Fibroblast of lung (primary cell): ENCODE measurements at regions not wholly inside any gene's neighbourhood (a gene's known extent, or its start where the extent isn't known, plus 50 kb on each side); places are given as distances from the start of the nearest gene placed in this dataset.

Source experiments
- DNase-seq, 2 donors: peaks; one replicate each; pipeline versions ENCODE4 v3.0.0 to v3.0.0-alpha.2; 2010; ENCODE audit warnings: low read depth in 2 of 2
- H2AFZ ChIP-seq: 2 replicates; pipeline ENCODE4 v1.5.1; 2012; ENCODE audit warnings: low read length, control low read depth, inconsistent platforms
- H3K27ac ChIP-seq: 2 replicates; pipeline ENCODE4 v1.5.1; 2011; ENCODE audit warnings: low read length, control low read depth; ENCODE audit not compliant: insufficient read depth
- H3K27me3 ChIP-seq: 2 replicates; pipeline ENCODE4 v1.5.1; 2011; ENCODE audit warnings: mild to moderate bottlenecking, low read length; ENCODE audit not compliant: control insufficient read depth, insufficient read depth
- H3K36me3 ChIP-seq: 2 replicates; pipeline ENCODE4 v1.5.1; 2011; ENCODE audit warnings: low read length; ENCODE audit not compliant: control insufficient read depth, insufficient read depth
- H3K4me1 ChIP-seq: 2 replicates; pipeline ENCODE4 v1.5.1; 2011; ENCODE audit warnings: low read length; ENCODE audit not compliant: control insufficient read depth, insufficient read depth; ENCODE audit errors: extremely low read depth
- H3K4me2 ChIP-seq: 2 replicates; pipeline ENCODE4 v1.5.1; 2011; ENCODE audit warnings: low read length, control low read depth; ENCODE audit not compliant: insufficient read depth; ENCODE audit errors: extremely low read depth
- H3K4me3 ChIP-seq, 4 experiments: fragments of 200-600 bp in 1 of 4; sonication (generic) in 1 of 4; replicated peaks in 1 of 4; 2 replicates each; pipeline ENCODE4 v1.5.1; 2011 to 2016; ENCODE audit warnings: low read length in 4 of 4, low read depth in 3 of 4, mild to moderate bottlenecking in 3 of 4, control low read depth in 2 of 4, inconsistent platforms in 1 of 4, mixed read lengths in 1 of 4; ENCODE audit not compliant: insufficient read depth in 1 of 4; ENCODE audit errors: control extremely low read depth in 1 of 4
- H3K79me2 ChIP-seq: 2 replicates; pipeline ENCODE4 v1.5.1; 2012; ENCODE audit warnings: mild to moderate bottlenecking, low read length, inconsistent platforms; ENCODE audit not compliant: control insufficient read depth, insufficient read depth
- H3K9ac ChIP-seq: 2 replicates; pipeline ENCODE4 v1.5.1; 2011; ENCODE audit warnings: mild to moderate bottlenecking, low read length, control low read depth; ENCODE audit not compliant: insufficient read depth
- H3K9me3 ChIP-seq: 2 replicates; pipeline ENCODE4 v1.5.1; 2012; ENCODE audit warnings: low read depth, low read length; ENCODE audit not compliant: control insufficient read depth, insufficient read depth
- H4K20me1 ChIP-seq: 2 replicates; pipeline ENCODE4 v1.5.1; 2011; ENCODE audit warnings: low read length; ENCODE audit not compliant: control insufficient read depth, insufficient read depth; ENCODE audit errors: extremely low read depth
- EZH2 ChIP-seq: IDR thresholded peaks from 2 replicates; pipeline ENCODE4 v1.5.1; 2012; ENCODE audit warnings: low read length, control low read depth, mild to moderate bottlenecking; ENCODE audit errors: missing control alignments
- TF ChIP-seq, protein P1 (sequence below), 2 donors: IDR thresholded peaks in 1 of 2; conservative IDR thresholded peaks in 1 of 2; 1 replicate in 1 of 2; 2 replicates in 1 of 2; pipeline ENCODE4 v1.5.1; 2011 to 2012; ENCODE audit warnings: low read length in 2 of 2, control low read depth in 1 of 2, inconsistent platforms in 1 of 2, low read depth in 1 of 2, mild to moderate bottlenecking in 1 of 2

DNA sequence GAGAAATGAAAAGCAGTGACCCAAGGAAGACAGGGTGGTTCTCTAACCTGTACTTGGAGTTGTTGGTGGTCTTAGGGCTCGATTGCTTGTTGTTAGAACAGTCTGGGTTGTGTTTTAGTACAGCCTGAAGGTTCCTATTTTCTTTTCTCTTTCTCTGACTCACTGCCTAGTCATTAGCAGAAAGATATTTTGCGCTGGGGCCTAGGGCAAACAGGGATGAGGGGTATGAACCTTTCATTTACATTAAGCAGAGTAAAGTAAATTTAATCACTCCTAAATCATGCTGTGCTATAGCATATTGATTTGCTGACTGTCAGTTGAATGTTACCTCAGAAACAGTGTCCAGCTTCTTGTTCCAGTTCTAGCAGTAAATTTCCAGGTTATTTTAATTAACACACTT lies 197.2 kb downstream of the RWDD3 start:
- Histone ChIP-seq H3K4me2 (no peak overlapping the region), H4K20me1 (no peaks in the 10 kb centered on the region), H3K27ac (no peak overlapping the region), H3K36me3 (no peaks in the 10 kb centered on the region), H3K9me3 (no peaks in the 10 kb centered on the region), H3K4me3 (no peak overlapping the region), H2AFZ (no peak overlapping the region), H3K9ac (no peak overlapping the region), H3K79me2 (no peaks in the 10 kb centered on the region), H3K4me1 (no peaks in the 10 kb centered on the region), H3K27me3 (no peaks in the 10 kb centered on the region)
- TF ChIP-seq EZH2, result no peak
- TF ChIP-seq, protein P1, sequence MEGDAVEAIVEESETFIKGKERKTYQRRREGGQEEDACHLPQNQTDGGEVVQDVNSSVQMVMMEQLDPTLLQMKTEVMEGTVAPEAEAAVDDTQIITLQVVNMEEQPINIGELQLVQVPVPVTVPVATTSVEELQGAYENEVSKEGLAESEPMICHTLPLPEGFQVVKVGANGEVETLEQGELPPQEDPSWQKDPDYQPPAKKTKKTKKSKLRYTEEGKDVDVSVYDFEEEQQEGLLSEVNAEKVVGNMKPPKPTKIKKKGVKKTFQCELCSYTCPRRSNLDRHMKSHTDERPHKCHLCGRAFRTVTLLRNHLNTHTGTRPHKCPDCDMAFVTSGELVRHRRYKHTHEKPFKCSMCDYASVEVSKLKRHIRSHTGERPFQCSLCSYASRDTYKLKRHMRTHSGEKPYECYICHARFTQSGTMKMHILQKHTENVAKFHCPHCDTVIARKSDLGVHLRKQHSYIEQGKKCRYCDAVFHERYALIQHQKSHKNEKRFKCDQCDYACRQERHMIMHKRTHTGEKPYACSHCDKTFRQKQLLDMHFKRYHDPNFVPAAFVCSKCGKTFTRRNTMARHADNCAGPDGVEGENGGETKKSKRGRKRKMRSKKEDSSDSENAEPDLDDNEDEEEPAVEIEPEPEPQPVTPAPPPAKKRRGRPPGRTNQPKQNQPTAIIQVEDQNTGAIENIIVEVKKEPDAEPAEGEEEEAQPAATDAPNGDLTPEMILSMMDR (conservative IDR thresholded peaks at IDR 0.05 in 1 of 2, IDR thresholded peaks at IDR 0.05 in 1 of 2; ENCODE audit: low read depth in 1 of 2, low read length in 2 of 2), result no peak
- DNase-seq, result no peak

DNA sequence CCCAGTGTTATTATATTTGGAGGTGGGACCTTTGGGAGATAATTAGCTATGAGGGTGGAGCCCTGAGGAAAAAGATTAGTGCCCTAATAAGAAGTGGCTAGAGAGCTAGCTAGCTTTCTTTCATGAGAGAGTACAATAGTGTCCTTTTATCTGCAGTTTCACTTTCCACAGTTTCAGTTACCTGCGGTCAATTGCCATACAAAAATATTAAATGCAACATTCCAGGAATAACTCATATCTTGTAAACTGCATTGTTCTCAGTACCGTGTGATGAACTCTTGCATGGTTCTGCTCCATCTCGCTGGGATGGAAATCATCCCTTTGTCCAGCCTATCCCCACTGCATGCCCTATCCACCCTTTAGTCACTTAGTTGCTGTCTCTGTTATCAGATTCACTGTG lies 201.6 kb downstream of the RWDD3 start:
- no peak for DNase-seq

DNA sequence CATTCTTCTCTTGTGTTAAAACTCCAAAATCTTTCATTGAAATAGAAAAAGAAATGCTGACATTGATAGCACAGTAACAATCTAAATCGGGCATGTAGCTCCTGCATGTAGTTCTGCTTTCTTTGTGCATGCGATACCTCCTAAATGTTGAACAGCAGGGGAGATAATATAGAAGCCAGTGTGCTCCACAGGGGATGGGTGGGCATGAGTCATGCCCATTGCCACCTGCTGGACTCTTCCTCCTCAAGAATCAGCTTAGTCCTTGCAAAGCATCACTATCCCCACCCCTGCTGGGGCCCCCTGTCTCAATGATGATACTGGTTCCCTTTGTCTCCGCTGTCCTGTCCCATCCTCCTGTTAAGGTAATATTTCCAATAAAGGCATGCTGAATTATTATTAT lies 203.0 kb downstream of the RWDD3 start:
- Histone ChIP-seq H3K4me1 (no peaks in the 10 kb centered on the region), H3K27me3 (no peaks in the 10 kb centered on the region), H3K9me3 (no peaks in the 10 kb centered on the region), H4K20me1 (no peaks in the 10 kb centered on the region), H3K9ac (no peak overlapping the region), H3K4me2 (no peak overlapping the region), H3K79me2 (no peaks in the 10 kb centered on the region), H3K4me3 (no peak overlapping the region), H2AFZ (no peak overlapping the region), H3K27ac (no peak overlapping the region), H3K36me3 (no peaks in the 10 kb centered on the region)
- TF ChIP-seq, protein P1 (conservative IDR thresholded peaks at IDR 0.05 in 1 of 2, IDR thresholded peaks at IDR 0.05 in 1 of 2; ENCODE audit: low read depth in 1 of 2, low read length in 2 of 2), result no peak
- no peak for TF ChIP-seq EZH2
- DNase-seq, result no peak

More for the DNA sequence above, 201.6 kb downstream of the RWDD3 start:
- Histone ChIP-seq H3K4me3 (no peak overlapping the region), H3K4me1 (no peaks in the 10 kb centered on the region), H2AFZ (no peak overlapping the region), H3K27me3 (no peaks in the 10 kb centered on the region), H3K79me2 (no peaks in the 10 kb centered on the region), H3K36me3 (no peaks in the 10 kb centered on the region), H3K9ac (no peak overlapping the region), H4K20me1 (no peaks in the 10 kb centered on the region), H3K9me3 (no peaks in the 10 kb centered on the region), H3K27ac (no peak overlapping the region), H3K4me2 (no peak overlapping the region)
- TF ChIP-seq EZH2, result no peak
- TF ChIP-seq, protein P1 (conservative IDR thresholded peaks at IDR 0.05 in 1 of 2, IDR thresholded peaks at IDR 0.05 in 1 of 2; ENCODE audit: low read depth in 1 of 2, low read length in 2 of 2), result no peak
